Mammary epithelial cell (primary cell): ENCODE measurements at regions not wholly inside any gene's neighbourhood (a gene's known extent, or its start where the extent isn't known, plus 50 kb on each side); places are given as distances from the start of the nearest gene placed in this dataset.

Experiments
- CTCF ChIP-seq, 2 donors: IDR thresholded peaks in 1 of 2; conservative IDR thresholded peaks in 1 of 2; 2 replicates each; pipeline ENCODE4 v1.5.1; 2011 to 2012; ENCODE audit warnings: inconsistent platforms in 2 of 2, low read length in 2 of 2, mild to moderate bottlenecking in 2 of 2, control low read depth in 1 of 2, low read depth in 1 of 2; ENCODE audit not compliant: insufficient read depth in 1 of 2; ENCODE audit errors: extremely low read depth in 1 of 2
- EZH2 ChIP-seq: IDR thresholded peaks from 2 replicates; pipeline ENCODE4 v1.6.1; 2012; ENCODE audit warnings: low read length, inconsistent platforms, borderline replicate concordance

GRCh38 chr1:188371295-188371806, 1542.6 kb downstream of the PLA2G4A start:
- TF ChIP-seq EZH2 = no peak
- TF ChIP-seq CTCF (conservative IDR thresholded peaks at IDR 0.05 in 1 of 2, IDR thresholded peaks at IDR 0.05 in 1 of 2; ENCODE audit: extremely low read depth in 1 of 2, insufficient read depth in 1 of 2, low read depth in 1 of 2, low read length in 2 of 2) = no peak
